ENCODE measurements at regions not wholly inside any gene's neighbourhood (a gene's known extent, or its start where the extent isn't known, plus 50 kb on each side); places are given as distances from the start of the nearest gene placed in this dataset.

DNA sequence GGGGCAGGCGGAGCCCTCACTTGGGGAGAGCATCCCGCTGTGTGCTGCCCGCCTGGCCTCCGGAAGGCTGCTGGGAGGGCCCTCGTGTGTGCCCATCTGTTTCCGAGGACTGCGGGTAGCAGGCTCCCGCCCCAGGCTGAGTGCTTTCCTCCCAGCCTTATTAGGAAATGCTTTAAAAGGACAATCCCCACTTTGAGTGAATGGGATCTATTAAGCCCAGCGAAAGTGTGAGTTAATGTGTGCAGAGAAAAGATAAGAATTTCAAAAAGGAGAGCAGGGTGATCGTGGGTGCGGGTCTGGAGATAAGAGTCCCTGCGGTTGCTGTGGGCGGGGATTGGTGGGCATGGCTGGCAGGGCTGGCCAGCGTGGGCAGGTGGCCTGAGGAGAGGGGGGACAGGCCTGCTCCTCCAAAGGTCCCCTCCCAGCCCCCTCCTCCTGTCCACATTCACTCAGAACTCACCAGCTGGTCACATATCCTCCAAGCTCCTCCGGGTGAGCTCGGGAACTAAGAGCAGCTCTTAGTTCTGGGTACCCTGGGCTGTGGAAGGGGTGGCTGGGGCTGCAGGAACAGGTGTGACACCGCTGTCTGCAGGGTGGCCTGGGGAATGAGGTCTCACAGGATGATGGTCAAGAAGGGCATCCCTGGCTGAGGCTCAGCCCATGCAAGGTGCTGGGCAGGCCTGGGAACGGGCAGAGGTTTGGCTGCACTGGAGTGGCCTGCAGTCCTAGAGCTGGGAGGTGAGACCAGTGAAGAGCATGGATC lies 1260.3 kb downstream of the BRD1 start:
- DNase-seq: no peak

GRCh38 chr22:48566741-48567140 lies 1260.9 kb downstream of the BRD1 start:
- no peak for DNase-seq

- DNase-seq: no peak
Measured at GRCh38 chr22:48565901-48566501, 1261.7 kb downstream of the BRD1 start.

DNA sequence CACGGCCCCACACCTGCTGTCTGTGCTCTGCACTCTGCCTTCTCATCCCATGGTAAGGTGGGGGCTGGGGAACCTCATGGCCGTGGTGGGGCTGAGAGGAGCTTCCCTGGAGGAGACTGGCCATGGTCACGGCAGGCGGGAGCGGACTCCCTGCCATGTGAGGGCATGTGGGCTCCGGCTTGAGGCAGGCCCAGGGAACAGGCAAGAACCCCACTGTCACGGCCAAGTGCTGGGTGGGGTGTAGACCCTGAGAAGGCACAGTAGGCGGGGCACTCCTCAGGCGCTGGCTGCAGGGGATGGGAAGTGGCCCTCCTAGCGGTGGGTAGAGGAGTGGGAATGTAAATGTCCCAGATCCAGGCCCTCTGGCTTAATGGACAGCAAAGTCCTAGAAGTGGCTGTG lies 1262.7 kb downstream of the BRD1 start:
- DNase-seq: no peak

DNA sequence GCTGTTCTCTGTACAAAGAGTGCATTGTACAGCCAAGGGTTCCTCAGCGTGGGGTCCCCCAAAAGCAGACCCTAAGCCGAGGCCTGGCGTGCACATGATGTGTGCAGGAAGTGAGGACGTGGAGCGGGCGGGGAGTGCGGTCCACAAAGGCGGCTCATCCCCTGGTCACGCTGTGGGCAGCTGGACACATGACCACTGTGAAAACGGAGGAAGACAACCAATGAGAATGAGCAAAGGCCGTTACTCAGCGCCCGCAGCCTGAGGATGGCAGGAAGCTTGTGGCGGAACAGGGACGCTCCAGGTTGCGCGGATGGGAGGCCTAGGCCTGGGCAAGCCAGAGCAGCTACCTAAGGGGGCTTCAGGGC lies 1263.7 kb downstream of the BRD1 start:
- DNase-seq: no peak

DNA sequence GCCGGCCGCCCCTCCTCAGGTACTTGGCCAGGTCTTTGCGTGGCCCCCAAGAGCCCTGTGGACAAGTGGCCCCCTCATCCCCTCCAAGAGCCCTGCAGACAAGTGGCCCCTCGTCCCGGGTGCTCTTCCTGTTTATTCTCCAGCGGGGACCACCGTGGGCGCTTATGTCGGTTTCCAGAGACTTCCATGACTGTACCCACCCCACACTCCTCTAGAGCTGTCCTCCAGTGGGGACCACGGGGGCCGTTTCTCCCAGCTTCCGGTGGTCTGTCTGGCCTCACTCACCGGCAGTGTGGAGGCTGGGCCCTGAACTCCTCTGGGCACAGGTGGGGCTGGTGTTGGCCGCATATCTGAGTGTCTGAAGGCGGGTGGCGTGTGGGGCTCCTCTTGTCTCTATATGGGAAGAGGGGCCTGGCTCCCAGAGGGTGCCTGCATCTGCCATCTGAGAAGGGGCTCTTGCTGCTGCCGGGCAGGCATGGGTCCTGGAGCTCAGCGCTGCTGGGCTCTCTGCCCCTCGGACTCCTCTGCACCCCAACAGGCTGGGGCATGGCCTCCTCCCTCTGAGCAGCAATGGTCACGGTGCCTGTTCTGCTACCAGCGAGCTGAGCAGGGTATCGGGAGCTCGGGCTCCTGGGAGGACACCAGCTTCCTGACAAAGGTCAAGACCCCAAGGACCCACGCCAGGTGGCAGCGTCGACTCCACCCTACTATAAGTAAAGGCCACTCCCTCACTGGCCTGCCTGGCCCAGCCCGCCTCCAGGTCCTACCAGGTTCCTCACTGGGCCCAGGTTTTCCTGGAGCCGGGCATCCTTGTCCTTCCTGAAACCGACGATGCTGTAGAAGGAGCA lies 1264.3 kb downstream of the BRD1 start:
- no peak for DNase-seq

DNA sequence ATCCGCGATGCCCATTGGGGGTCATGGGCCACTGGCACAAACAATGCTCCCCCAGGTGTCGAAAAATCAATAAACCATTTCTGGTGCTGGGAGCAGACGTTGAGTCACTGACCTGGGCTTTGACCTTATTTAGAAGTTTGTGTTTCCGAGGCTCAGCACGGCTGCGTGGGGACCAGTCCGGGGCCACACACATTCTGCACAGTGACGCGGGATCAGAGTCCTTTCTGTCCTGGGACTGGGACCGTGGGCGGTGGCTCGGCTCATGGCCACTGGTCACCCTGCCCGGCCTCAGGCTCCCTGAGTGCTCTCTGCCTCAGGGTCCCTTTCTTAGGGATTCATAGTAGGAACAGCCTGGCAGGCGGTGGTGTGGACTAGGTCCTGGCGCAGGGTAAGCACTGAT lies 1266.0 kb downstream of the BRD1 start:
- DNase-seq: no peak

- DNase-seq: no peak
Measured at GRCh38 chr22:48560836-48561235, 1266.8 kb downstream of the BRD1 start.

DNA sequence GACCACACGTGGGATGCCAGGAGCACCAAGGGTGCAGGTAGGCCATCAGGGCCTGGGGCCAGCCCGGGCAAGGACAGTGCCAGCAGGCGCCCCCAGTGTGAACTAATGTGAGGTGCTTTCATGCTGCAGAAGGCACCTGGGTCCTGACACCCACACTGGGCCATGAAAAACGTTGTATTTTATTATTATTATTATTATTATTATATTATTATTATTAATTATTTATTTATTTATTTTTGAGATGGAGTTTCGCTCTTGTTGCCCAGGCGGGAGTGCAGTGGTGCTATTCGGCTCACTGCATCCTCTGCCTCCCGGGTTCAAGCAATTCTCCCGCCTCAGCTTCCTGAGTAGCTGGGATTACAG lies 1267.3 kb downstream of the BRD1 start:
- DNase-seq: no peak

GRCh38 chr22:48559647-48560388 lies 1267.9 kb downstream of the BRD1 start:
- DNase-seq: no peak

GRCh38 chr22:48558606-48559402 lies 1268.9 kb downstream of the BRD1 start:
- DNase-seq: no peak

DNA sequence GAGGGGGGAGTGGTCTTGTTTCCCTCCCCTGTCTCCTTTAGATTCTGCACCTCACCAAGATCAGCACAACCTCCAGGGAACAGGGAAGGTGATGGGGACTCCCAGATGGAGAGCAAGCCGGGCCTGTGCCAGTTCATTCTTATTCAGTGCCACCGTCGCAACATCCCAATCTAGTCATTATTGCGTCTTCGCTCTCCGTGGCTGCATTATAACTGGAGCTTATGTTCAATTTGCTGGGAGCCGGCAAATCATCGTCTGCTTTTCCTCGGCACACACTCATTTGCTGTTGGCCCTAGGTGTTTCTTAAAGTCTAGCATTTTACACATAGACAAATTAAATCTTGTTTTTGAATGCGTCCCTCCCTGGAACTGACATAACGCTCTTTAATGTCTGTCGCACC lies 1269.7 kb downstream of the BRD1 start:
- no peak for DNase-seq

DNA sequence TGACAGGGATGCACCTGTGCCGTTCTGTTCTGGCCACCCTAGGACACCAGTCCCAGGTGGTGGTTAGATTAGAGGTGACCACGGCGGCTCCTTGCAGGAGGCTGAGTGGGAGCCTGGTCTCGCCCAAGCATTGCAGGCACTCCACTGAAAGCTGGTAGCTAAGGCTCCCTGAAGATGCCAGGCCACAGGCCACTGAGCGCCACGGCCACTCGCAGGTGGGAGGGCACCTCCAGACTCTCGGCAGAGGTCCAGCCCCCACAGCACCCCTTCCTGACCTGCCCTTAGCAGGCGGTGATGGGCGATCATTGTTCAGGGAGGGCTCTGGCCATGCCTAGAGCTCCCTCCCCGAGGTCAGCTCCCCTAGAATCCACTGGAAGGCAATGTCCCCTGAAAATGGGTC lies 1270.2 kb downstream of the BRD1 start:
- no peak for DNase-seq

DNA sequence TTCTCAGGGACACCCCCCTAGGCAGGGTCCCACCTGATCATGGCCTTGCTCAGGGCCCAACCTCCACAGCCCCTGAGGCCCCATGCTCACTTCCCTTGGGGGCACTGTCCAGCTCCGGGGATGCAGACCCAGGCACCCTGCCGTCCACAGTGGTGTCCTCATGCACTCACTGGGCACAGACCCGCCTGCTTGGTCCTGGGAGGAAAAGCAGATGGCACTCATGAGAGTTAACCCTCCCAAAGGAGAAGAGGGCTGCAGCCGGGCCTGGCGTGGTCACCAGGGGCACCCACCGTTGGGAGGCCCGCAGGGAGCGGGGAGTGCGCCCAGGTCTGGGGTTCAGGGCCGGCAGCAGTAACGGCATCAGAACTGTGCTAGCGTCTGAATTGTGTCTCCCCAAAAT lies 1270.9 kb downstream of the BRD1 start:
- no peak for DNase-seq

DNA sequence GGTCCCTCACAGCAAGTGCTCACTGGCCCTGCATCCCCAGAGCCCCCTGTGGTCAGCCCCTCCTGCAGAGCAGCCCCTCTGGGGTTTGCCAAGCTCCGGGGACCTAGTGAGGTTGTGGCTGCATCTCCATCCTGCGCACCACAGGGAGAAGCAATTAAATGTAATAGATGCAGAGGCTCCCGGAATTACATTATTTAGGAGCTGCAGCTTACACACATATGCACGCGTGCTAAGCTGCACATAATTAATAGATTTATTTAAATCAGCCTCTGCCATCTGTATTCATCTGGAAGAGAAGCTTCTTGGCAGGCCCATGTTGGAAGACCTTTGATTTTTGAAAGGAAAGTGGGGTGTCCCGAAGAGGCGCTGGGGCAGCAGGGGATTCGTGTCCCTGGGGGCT lies 1271.5 kb downstream of the BRD1 start:
- no peak for DNase-seq

- DNase-seq: no peak
Measured at GRCh38 chr22:48555606-48556005, 1272.1 kb downstream of the BRD1 start.

DNA sequence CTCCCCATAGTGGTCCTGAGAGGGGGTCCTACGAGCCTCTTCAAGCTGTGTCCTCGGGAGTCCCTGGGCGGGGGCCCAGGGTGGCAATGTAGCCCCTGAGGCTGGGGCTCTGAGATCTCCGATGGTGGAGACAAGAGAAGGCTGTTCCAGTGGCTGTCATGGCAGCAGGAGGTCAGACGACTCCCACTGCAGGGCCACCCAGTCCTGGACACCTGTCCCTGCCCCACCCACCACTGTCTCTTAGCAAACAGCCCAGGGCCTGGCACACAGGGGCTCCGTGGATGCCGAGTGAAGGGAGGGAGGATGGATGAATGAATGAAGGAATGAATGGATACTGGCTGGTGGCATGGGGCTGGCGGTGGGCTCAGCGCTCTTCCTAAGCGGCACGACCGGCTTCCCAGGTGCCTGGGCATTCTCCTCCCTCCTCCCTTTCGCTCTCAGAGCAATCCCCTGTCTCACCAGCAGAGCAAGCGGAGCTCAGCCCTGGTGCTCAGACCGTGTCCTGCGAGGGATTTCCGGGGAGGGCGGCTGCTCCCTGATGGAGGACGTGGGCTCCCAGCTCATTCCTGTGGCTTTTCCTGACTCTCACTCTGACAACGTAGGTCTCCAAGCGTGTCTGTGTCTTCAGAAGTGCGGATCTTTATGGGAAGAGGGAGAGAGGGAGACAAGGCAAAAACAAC lies 1272.6 kb downstream of the BRD1 start:
- no peak for DNase-seq

DNA sequence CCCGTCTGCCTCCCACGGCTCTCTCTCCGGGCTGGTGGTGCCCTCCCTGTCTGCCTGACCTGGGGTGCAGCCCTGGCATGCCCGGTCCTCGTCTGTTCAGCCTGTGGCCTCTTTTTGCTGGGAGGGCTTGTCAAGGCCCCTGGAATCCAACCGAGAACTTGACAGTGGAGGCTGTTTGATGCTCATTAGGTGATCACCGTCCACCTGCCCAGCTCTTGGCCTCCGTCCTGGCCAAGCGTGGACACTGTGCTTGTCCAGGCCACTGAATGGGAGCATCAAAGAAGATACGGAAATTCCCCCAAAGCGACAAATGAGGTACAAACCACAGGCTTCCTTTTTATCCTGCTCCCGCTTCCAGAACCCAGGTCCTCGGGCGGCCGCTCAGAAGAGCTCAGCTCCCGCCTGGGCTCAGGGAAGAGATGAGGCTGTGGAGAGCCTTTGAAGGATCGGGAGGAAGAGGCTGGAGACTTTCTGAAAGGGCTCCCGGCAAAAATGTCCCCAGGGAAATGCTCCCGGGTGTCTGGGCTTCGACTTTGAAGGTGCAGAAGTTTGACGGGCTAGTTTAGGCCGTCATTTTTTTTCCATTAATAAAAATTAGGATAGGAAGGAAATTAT lies 1273.9 kb downstream of the BRD1 start:
- no peak for DNase-seq

GRCh38 chr22:48553119-48553518 lies 1274.6 kb downstream of the BRD1 start:
- no peak for DNase-seq

DNA sequence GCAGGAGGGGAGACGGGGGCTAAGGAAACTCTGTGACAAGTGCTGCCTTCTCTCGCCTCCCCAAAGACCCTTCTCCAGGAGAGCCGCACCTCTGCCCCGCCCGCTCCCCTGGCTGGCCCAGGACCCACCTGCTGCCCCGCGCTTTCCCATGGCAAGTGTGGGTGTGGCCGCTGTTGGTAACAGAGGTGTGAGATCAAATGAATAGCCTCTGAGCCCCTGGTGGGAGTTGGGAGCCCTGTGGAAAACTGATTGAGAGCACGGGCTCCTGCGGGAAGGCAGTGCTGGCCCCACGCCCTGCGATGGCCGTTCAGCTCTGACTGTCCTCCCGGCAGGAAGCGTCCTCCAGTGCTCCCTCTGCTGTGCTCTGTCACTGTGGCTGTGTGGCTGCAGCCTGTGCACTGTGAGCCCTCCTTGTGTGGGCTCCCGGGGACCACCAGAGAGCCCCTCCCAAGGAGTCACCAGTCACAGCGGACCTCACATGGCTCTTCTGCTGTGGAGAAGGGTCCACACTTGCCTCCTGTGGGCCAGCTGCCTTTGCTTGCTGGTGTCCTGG lies 1275.9 kb downstream of the BRD1 start:
- no peak for DNase-seq

- DNase-seq: no peak
Measured at GRCh38 chr22:48551061-48551460, 1276.6 kb downstream of the BRD1 start.
